ENCODE measurements at regions not wholly inside any gene's neighbourhood (a gene's known extent, or its start where the extent isn't known, plus 50 kb on each side); places are given as distances from the start of the nearest gene placed in this dataset.

DNA sequence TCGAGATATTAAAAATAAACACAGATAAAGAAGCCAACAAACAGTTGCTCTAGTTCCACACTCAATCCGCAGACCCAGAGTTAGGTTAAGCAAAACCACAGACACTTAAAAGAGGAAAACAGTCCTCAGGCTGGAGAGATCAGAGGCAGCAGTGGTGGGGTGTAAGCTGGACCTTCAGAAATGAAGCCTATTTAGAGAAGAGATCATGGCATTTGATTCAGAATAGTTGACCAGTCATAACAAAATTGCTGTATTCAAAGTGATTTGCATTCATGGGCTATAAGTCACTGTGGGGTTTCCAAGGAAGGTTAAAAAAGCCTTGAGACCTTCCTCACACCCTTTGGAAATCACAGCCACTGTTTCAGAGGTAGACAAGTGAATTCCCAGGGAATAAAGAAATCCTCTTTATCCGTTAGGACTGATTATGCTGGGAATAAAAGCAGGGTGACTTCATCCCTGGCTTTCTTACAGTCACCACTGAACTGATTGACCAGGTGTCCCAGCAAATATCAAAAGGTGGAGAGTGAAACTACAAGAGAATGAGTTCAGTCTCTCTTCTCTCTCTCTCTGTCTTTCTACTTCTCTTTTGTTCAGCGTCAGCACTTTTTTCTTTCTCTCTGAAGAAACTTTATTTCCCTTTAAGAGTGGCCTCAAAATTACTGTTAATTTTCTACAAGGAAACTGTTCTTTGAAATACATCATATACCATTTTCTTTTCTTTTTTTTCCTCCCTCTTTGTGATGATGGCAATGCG lies 171.8 kb upstream of the PIK3C3 start:
- no peak for DNase-seq (ENCODE audit: low read depth)
- TF ChIP-seq, protein P1, sequence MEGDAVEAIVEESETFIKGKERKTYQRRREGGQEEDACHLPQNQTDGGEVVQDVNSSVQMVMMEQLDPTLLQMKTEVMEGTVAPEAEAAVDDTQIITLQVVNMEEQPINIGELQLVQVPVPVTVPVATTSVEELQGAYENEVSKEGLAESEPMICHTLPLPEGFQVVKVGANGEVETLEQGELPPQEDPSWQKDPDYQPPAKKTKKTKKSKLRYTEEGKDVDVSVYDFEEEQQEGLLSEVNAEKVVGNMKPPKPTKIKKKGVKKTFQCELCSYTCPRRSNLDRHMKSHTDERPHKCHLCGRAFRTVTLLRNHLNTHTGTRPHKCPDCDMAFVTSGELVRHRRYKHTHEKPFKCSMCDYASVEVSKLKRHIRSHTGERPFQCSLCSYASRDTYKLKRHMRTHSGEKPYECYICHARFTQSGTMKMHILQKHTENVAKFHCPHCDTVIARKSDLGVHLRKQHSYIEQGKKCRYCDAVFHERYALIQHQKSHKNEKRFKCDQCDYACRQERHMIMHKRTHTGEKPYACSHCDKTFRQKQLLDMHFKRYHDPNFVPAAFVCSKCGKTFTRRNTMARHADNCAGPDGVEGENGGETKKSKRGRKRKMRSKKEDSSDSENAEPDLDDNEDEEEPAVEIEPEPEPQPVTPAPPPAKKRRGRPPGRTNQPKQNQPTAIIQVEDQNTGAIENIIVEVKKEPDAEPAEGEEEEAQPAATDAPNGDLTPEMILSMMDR (IDR thresholded peaks at IDR 0.05; ENCODE audit: insufficient read depth, low read depth, low read length): no peak
- H3K4me3 ChIP-seq (ENCODE audit: low read depth, low read length): no peak overlapping the region

DNA sequence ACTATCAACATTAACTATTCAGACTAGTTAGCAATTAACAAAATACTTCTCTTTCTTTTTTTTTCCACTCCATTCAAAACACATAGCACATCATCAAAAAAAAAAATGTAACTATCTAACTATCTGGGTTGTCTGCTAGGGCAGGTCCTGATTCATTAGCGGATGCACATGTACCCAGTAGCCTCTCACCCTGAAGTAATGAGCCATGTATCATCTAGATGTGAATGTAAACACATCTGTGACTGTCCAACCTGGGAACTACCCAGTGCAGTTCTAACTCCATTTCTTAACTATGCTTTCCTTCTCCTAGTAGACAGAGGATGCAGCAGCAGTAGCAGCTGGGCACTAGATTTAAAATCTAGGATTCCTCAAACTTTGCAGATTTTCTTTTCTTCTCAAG lies 183.1 kb upstream of the PIK3C3 start:
- peak; percentile 10 for DNase-seq (ENCODE audit: low read depth)
- TF ChIP-seq, protein P1 (IDR thresholded peaks at IDR 0.05; ENCODE audit: insufficient read depth, low read depth, low read length): no peak
- no peak overlapping the region for H3K4me3 ChIP-seq (ENCODE audit: low read depth, low read length)

DNA sequence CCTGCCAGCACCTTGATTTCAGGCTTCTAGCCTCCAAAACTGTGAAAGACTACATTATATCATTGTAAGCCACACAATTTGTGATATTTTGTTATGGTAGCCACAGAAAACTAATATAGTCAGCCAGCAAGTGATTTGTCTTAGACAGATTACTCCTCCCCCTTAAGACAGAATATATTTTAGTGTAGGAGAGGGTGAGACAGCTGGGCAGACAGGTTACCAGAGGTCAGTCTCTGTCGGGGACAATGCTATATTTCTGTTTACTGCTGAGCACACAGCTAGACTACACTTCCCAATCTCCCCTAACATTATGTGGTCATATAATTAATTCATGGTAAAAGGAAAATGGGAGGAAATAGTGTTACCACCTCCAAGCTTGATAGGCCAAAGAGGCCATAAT lies 185.8 kb upstream of the PIK3C3 start:
- DNase-seq (ENCODE audit: low read depth): no peak
- TF ChIP-seq, protein P1 (IDR thresholded peaks at IDR 0.05; ENCODE audit: insufficient read depth, low read depth, low read length): no peak
- no peak overlapping the region for H3K4me3 ChIP-seq (ENCODE audit: low read depth, low read length)

DNA sequence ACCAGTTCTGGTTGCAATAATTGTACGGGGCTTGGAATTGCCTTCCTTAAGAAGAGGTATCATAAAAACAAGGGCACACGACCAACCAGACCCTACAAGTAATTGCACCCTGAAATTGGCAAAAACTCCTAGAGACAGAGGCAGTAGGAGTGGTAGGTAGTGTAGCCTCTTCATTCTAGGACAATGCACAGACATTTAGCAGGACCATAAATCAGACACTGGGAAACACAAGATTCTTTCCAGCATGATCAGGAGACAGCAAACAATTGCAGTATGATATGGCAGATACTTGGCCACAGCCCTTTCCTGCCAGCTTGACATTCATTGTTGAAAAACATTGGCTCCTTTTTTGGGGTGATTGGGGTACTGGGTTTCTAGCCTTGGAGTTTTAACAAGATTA lies 186.6 kb upstream of the PIK3C3 start:
- no peak for DNase-seq (ENCODE audit: low read depth)
- TF ChIP-seq, protein P1 (IDR thresholded peaks at IDR 0.05; ENCODE audit: insufficient read depth, low read depth, low read length): no peak
- no peak overlapping the region for H3K4me3 ChIP-seq (ENCODE audit: low read depth, low read length)

DNA sequence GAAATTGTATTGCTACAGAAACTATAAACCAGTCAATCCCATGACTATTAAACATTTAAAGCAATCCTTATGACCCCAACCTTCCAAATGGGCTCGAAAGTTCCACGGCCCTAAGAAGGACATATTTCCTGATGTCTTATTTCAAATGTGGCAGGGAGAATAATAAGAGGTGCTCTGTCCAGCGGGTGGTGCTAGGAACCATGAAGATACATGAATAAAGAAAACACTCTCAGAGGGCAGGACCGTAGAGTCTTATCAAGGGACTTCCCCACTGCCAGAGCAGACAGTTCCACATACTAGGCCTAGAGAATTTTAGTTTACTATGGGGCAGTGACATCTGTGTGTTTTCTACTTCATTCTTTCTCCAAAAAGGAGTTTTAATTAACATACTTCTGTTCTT lies 187.1 kb upstream of the PIK3C3 start:
- peak; percentile 41 for DNase-seq (ENCODE audit: low read depth)
- no peak overlapping the region for H3K4me3 ChIP-seq (ENCODE audit: low read depth, low read length)
- TF ChIP-seq, protein P1 (IDR thresholded peaks at IDR 0.05; ENCODE audit: insufficient read depth, low read depth, low read length): peak; percentile 23

DNA sequence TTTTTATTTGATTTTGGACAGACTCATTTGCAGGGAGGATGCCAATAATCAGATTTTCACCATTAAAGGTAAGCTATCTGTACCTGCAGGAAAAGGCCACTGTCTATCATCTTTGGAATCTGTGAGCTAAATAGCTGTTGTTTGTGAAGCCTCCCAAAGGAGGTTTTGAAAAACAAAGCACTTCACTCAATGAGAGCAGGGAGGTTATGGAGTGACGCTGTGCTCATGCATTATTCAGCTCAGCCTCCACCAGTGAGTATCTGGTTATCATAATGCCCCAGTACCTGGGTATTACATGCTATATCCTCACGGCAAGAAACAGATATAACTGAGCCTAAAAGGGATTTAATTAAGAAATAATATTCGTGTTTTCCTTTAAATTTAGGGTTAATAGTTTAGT lies 189.6 kb upstream of the PIK3C3 start:
- DNase-seq (ENCODE audit: low read depth): no peak
- TF ChIP-seq, protein P1 (IDR thresholded peaks at IDR 0.05; ENCODE audit: insufficient read depth, low read depth, low read length): no peak
- no peak overlapping the region for H3K4me3 ChIP-seq (ENCODE audit: low read depth, low read length)

DNA sequence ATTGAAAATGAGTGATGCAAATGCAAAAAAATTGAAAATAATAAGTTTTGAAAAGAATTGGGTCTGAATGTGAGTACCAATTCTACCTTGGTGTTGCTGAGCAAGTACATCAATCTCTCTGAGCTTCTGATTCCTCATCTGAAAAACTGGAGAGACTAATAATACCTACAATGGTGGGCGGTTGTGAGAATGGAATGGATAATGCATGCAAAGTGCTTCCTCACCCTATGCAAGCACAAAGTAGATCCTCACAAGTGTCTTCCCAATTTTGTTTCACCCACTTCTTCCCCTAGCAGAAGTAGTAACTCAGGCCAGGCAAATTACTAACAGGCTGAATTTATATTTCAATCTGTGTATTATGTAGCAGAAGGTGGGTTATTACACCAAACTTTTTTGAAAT lies 191.7 kb upstream of the PIK3C3 start:
- TF ChIP-seq, protein P1 (IDR thresholded peaks at IDR 0.05; ENCODE audit: insufficient read depth, low read depth, low read length): no peak
- DNase-seq (ENCODE audit: low read depth): no peak

More for the DNA sequence above, 191.7 kb upstream of the PIK3C3 start:
- no peak overlapping the region for H3K4me3 ChIP-seq (ENCODE audit: low read depth, low read length)

Measured in fibroblast of villous mesenchyme (primary cell).